ENCODE measurements at regions not wholly inside any gene's neighbourhood (a gene's known extent, or its start where the extent isn't known, plus 50 kb on each side); places are given as distances from the start of the nearest gene placed in this dataset.

DNA sequence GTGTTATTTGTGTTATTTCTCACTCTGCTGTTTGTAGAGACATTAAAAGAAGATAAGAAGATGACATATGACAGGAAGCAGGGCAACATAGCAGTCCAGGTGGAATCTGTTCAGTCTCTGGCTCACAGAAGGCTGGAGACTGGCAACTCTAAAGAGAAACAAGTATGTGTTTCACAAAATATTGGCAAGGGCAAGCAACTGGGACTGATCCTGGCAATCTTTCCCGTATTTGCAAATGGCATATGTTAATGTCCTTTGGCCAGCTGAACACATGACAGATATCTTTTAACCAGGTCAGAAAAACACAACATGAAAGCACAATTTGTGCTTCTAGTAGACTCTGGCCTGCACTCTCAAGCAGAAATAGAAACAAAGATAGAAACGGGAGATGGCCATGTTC lies 1354.1 kb upstream of the EPHA6 start:
- Histone ChIP-seq H4K20me1 (replicated peaks; ENCODE audit: control insufficient read depth, insufficient read depth, low read length) (no peaks in the 10 kb centered on the region), H3K9me3 (replicated peaks; ENCODE audit: control insufficient read depth, insufficient read depth, low read depth, low read length) (no peaks in the 10 kb centered on the region), H3K36me3 (ENCODE audit: control insufficient read depth, insufficient read depth, low read length) (no peaks in the 10 kb centered on the region), H3K4me1 (replicated peaks in 1 of 2; ENCODE audit: control insufficient read depth in 2 of 2, insufficient read depth in 2 of 2, low read length in 2 of 2) (no peaks in the 10 kb centered on the region), H3K4me3 (no peak overlapping the region), H2AFZ (ENCODE audit: low read depth, low read length) (no peak overlapping the region), H3K9ac (ENCODE audit: insufficient read depth in 1 of 2, low read depth in 2 of 2, low read length in 2 of 2) (no peak overlapping the region), H3K4me2 (ENCODE audit: insufficient read depth, low read length) (no peak overlapping the region), H3K79me2 (ENCODE audit: control insufficient read depth, insufficient read depth, low read length) (no peaks in the 10 kb centered on the region), H3K27me3 (ENCODE audit: control insufficient read depth in 2 of 2, insufficient read depth in 2 of 2, low read length in 2 of 2) (no peaks in the 10 kb centered on the region), H3K27ac (ENCODE audit: extremely low read depth, low read depth, low read length) (no peak overlapping the region), H3K9me1 (ENCODE audit: control insufficient read depth, insufficient read depth, low read length) (no peaks in the 10 kb centered on the region)
- ATAC-seq: no peak
- no peak for FAIRE-seq
- ChIA-PET POLR2A (no interaction called here), CTCF (ENCODE audit: low intra/inter-chr PET ratio) (no interaction called here)
- WGBS (ENCODE audit: insufficient coverage, low coverage, missing lambda C conversion rate): 0% methylated on average over 2 of the region's 2 CpGs
- in situ Hi-C loops (cut with MboI): no loop called here
- DNase-seq (ENCODE audit: extremely low read depth in 1 of 4, low spot score in 3 of 4): no peak
- TF ChIP-seq MTF1 (CRISPR knock-in tag; IDR thresholded peaks at IDR 0.05; ENCODE audit: borderline replicate concordance): no peak
- TF ChIP-seq, protein P1, sequence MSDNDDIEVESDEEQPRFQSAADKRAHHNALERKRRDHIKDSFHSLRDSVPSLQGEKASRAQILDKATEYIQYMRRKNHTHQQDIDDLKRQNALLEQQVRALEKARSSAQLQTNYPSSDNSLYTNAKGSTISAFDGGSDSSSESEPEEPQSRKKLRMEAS (CRISPR knock-in tag; IDR thresholded peaks at IDR 0.05): no peak
- no peak for TF ChIP-seq ZNF212 (CRISPR knock-in tag; IDR thresholded peaks at IDR 0.05)
- TF ChIP-seq FOXJ3 (CRISPR knock-in tag; IDR thresholded peaks at IDR 0.05): no peak
- no peak for TF ChIP-seq SREBF1 (IDR thresholded peaks at IDR 0.05; ENCODE audit: borderline replicate concordance, low read depth, low read length)
- no peak for TF ChIP-seq ZNF75A (CRISPR knock-in tag; IDR thresholded peaks at IDR 0.05)
- TF ChIP-seq DACH1 (IDR thresholded peaks at IDR 0.05; ENCODE audit: partially characterized antibody): no peak
- no peak for TF ChIP-seq SAFB2 (IDR thresholded peaks at IDR 0.05; ENCODE audit: borderline replicate concordance, low read depth, low read length, severe bottlenecking)
- no peak for TF ChIP-seq FUS (optimal IDR thresholded peaks at IDR 0.05; ENCODE audit: low read depth, low read length)
- TF ChIP-seq NFYB (IDR thresholded peaks at IDR 0.05; ENCODE audit: extremely low read depth, insufficient read length): no peak
- TF ChIP-seq EWSR1 (IDR thresholded peaks at IDR 0.05; ENCODE audit: borderline replicate concordance, low read depth, partially characterized antibody): no peak
- TF ChIP-seq HMGN3 (IDR thresholded peaks at IDR 0.05; ENCODE audit: borderline replicate concordance, extremely low read depth, insufficient read length, low read depth, low read length): no peak
- no peak for TF ChIP-seq ATF2 (CRISPR knock-in tag; IDR thresholded peaks at IDR 0.05)
- TF ChIP-seq KLF16 (IDR thresholded peaks at IDR 0.05): no peak
- no peak for TF ChIP-seq HLTF (IDR thresholded peaks at IDR 0.05)
- no peak for TF ChIP-seq RFX1 (IDR thresholded peaks at IDR 0.05)
- TF ChIP-seq CHCHD3 (CRISPR knock-in tag; IDR thresholded peaks at IDR 0.05): no peak
- BruUV-seq (replicated peaks): no TSS peak
- intact Hi-C loops (cut with micrococcal nuclease): no loop called here

All from K562 (cell line).